ENCODE measurements at regions not wholly inside any gene's neighbourhood (a gene's known extent, or its start where the extent isn't known, plus 50 kb on each side); places are given as distances from the start of the nearest gene placed in this dataset.

DNA sequence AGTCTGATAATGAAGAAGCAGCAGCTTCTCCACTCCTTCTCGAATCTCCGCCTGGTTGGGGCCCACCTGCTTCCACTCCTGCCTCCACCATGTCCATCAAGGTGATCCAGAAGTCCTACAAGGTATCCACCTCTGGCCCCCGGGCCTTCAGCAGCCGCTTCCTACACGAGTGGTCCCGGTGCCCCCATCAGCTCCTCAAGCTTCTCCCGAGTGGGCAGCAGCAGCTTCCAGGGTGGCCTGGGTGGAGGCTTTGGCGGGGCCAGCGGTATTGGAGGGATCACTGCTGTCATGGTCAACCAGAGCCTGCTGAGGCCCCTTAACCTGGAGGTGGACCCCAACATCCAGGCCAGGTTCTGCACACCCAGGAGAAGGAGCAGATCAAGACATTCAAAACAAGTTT is 381.0 kb upstream of the USP15 start:
- TF ChIP-seq CTCF (optimal IDR thresholded peaks at IDR 0.05 in 1 of 3, IDR thresholded peaks at IDR 0.05 in 1 of 3, conservative IDR thresholded peaks at IDR 0.05 in 1 of 3; ENCODE audit: extremely low read depth in 1 of 3, insufficient read depth in 2 of 3, low read length in 3 of 3) (no peak), EZH2 (IDR thresholded peaks at IDR 0.05; ENCODE audit: low read length) (no peak)
- no peak overlapping the region for H3K4me2 ChIP-seq (ENCODE audit: control insufficient read depth, extremely low read depth, insufficient read depth, low read depth, low read length)
- DNase-seq (ENCODE audit: low read depth, low spot score) (no peak), FAIRE-seq (no peak)
- no peak overlapping the region for H2AFZ ChIP-seq (ENCODE audit: control insufficient read depth, low read length)
- H3K36me3 ChIP-seq (ENCODE audit: control insufficient read depth in 2 of 2, extremely low read depth in 1 of 2, insufficient read depth in 2 of 2, low read length in 2 of 2) = no peaks in the 10 kb centered on the region
- no peak overlapping the region for H3K9ac ChIP-seq (ENCODE audit: control insufficient read depth, extremely low read depth, insufficient read depth, low read length)
- no peaks in the 10 kb centered on the region for H3K79me2 ChIP-seq (ENCODE audit: control insufficient read depth, insufficient read depth, low read length)
- no peaks in the 10 kb centered on the region for H4K20me1 ChIP-seq (ENCODE audit: control insufficient read depth, extremely low read depth, insufficient read depth, low read length)
- H3K9me1 ChIP-seq (ENCODE audit: control insufficient read depth, extremely low read depth, insufficient read depth, low read length) = no peaks in the 10 kb centered on the region
- no peak overlapping the region for H3K27ac ChIP-seq (ENCODE audit: control insufficient read depth, insufficient read depth, low read length)
- H3K4me1 ChIP-seq (ENCODE audit: control insufficient read depth, extremely low read depth, insufficient read depth, low read length) = no peaks in the 10 kb centered on the region
- H3K4me3 ChIP-seq (ENCODE audit: control insufficient read depth in 2 of 3, extremely low read depth in 1 of 3, insufficient read depth in 2 of 3, low read depth in 1 of 3, low read length in 3 of 3) = no peak overlapping the region
- no peaks in the 10 kb centered on the region for H3K27me3 ChIP-seq (ENCODE audit: control insufficient read depth, extremely low read depth, insufficient read depth, low read length)
- no peaks in the 10 kb centered on the region for H3K9me3 ChIP-seq (ENCODE audit: control insufficient read depth, low read depth, low read length)
- dilution Hi-C loops (cut with MboI; ENCODE audit: extremely low pct_ligation_motif_present, low sequenced_read_pairs) = no loop called here

DNA sequence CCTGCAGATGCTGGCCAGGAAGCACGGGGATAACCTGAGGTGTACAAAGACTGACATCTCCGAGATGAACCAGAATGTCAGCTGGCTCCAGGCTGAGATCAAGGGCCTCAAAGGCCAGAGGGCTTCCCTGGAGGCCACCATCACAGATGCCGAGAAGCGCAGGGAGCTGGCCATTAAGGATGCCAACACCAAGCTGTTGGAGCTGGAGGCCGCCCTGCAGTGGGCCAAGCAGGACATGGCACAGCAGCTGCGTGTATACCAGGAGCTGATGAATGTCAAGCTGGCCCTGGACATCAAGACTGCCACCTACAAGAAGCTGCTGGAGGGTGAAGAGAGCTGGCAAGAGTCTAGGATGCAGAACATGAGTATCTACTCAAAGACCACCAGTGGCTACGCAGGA is 380.0 kb upstream of the USP15 start:
- no peaks in the 10 kb centered on the region for H3K4me1 ChIP-seq (ENCODE audit: control insufficient read depth, extremely low read depth, insufficient read depth, low read length)
- no peaks in the 10 kb centered on the region for H3K36me3 ChIP-seq (ENCODE audit: control insufficient read depth in 2 of 2, extremely low read depth in 1 of 2, insufficient read depth in 2 of 2, low read length in 2 of 2)
- no peak overlapping the region for H3K4me2 ChIP-seq (ENCODE audit: control insufficient read depth, extremely low read depth, insufficient read depth, low read depth, low read length)
- H3K9ac ChIP-seq (ENCODE audit: control insufficient read depth, extremely low read depth, insufficient read depth, low read length) = no peak overlapping the region
- DNase-seq (ENCODE audit: low read depth, low spot score) (no peak), FAIRE-seq (no peak)
- no peak overlapping the region for H3K27ac ChIP-seq (ENCODE audit: control insufficient read depth, insufficient read depth, low read length)
- no peak overlapping the region for H3K4me3 ChIP-seq (ENCODE audit: control insufficient read depth in 2 of 3, extremely low read depth in 1 of 3, insufficient read depth in 2 of 3, low read depth in 1 of 3, low read length in 3 of 3)
- TF ChIP-seq EZH2 (IDR thresholded peaks at IDR 0.05; ENCODE audit: low read length) (no peak), CTCF (optimal IDR thresholded peaks at IDR 0.05 in 1 of 3, IDR thresholded peaks at IDR 0.05 in 1 of 3, conservative IDR thresholded peaks at IDR 0.05 in 1 of 3; ENCODE audit: extremely low read depth in 1 of 3, insufficient read depth in 2 of 3, low read length in 3 of 3) (no peak)
- H2AFZ ChIP-seq (ENCODE audit: control insufficient read depth, low read length) = no peak overlapping the region
- no peaks in the 10 kb centered on the region for H4K20me1 ChIP-seq (ENCODE audit: control insufficient read depth, extremely low read depth, insufficient read depth, low read length)
- dilution Hi-C loops (cut with MboI; ENCODE audit: extremely low pct_ligation_motif_present, low sequenced_read_pairs) = no loop called here
- H3K9me3 ChIP-seq (ENCODE audit: control insufficient read depth, low read depth, low read length) = no peaks in the 10 kb centered on the region
- H3K27me3 ChIP-seq (ENCODE audit: control insufficient read depth, extremely low read depth, insufficient read depth, low read length) = no peaks in the 10 kb centered on the region
- no peaks in the 10 kb centered on the region for H3K9me1 ChIP-seq (ENCODE audit: control insufficient read depth, extremely low read depth, insufficient read depth, low read length)
- H3K79me2 ChIP-seq (ENCODE audit: control insufficient read depth, insufficient read depth, low read length) = no peaks in the 10 kb centered on the region
